GM12878 (cell line): ENCODE measurements at regions not wholly inside any gene's neighbourhood (a gene's known extent, or its start where the extent isn't known, plus 50 kb on each side); places are given as distances from the start of the nearest gene placed in this dataset.

Experiments used
- ATAC-seq: fragments of 200-7000 bp; cut with Tn5 transposase; 3 replicates; pipeline ENCODE4 v1.9.1; 2020; ENCODE audit warnings: mild to moderate bottlenecking, moderate library complexity
- BruUV-seq: library from RNA; stranded (reverse); fragments of 400-500 nt; replicated peaks from 2 replicates; lab custom pipeline; 2021; lab: Mats Ljungman, UMichigan
- CTCF ChIA-PET: fragments of 300-600 bp; sonication (Branson Sonifier 250); formaldehyde crosslinking; extraction: SDS; loops from one replicate; lab custom pipeline; 2021; ENCODE audit warnings: inconsistent platforms; lab: Yijun Ruan, JAX
- POLR2A ChIA-PET: fragments of 350-600 bp; formaldehyde crosslinking; extraction: SDS; loops from one replicate; lab custom pipeline; 2021; ENCODE audit warnings: inconsistent platforms; lab: Charles Lee
- RAD21 ChIA-PET: fragments of 300-600 bp; sonication (Branson Sonifier 250); formaldehyde crosslinking; loops from one replicate; lab custom pipeline; 2023; ENCODE audit warnings: antibody characterized with exemption; ENCODE audit not compliant: unreplicated experiment; lab: Charles Lee
- SMC1A ChIA-PET: fragments of 300-600 bp; sonication (Branson Sonifier 250); formaldehyde crosslinking; loops from one replicate; lab custom pipeline; 2023; ENCODE audit not compliant: unreplicated experiment, uncharacterized antibody; lab: Charles Lee
- DNase-seq: peaks from one replicate; pipeline ENCODE4 v3.0.0-alpha.2; 2011; ENCODE audit warnings: low read depth, low spot score
- FAIRE-seq: peaks from 3 replicates; lab custom pipeline; 2011; peaks lifted over from hg19 to GRCh38; lab: Jason Lieb, UNC
- H2AFZ ChIP-seq: 2 replicates; pipeline ENCODE4 v1.6.0; 2011; ENCODE audit warnings: low read depth, low read length, control low read depth; ENCODE audit not compliant: control insufficient read depth
- H3K27ac ChIP-seq: 2 replicates; pipeline ENCODE4 v1.5.1; 2011; ENCODE audit warnings: control low read depth; ENCODE audit not compliant: control insufficient read depth, insufficient read depth
- H3K27me3 ChIP-seq, 2 experiments: replicated peaks in 1 of 2; 2 replicates each; pipeline versions ENCODE4 v1.6.0 to v1.6.1; 2011; ENCODE audit warnings: low read length in 1 of 2; ENCODE audit not compliant: control insufficient read depth in 2 of 2, insufficient read depth in 2 of 2
- H3K36me3 ChIP-seq, 2 experiments: 2 replicates each; pipeline ENCODE4 v1.5.1; 2011; ENCODE audit warnings: low read length in 1 of 2; ENCODE audit not compliant: control insufficient read depth in 2 of 2, insufficient read depth in 2 of 2
- H3K4me1 ChIP-seq: 2 replicates; pipeline ENCODE4 v1.6.1; 2011; ENCODE audit warnings: mild to moderate bottlenecking, low read length, moderate library complexity, mixed read lengths; ENCODE audit not compliant: control insufficient read depth, insufficient read depth
- H3K4me2 ChIP-seq: 2 replicates; pipeline ENCODE4 v1.6.0; 2011; ENCODE audit warnings: control low read depth; ENCODE audit not compliant: control insufficient read depth, insufficient read depth
- H3K4me3 ChIP-seq: fragments of 200-600 bp; sonication (generic); 2 replicates; pipeline ENCODE4 v1.5.1; 2016
- H3K79me2 ChIP-seq: 2 replicates; pipeline ENCODE4 v1.6.0; 2011; ENCODE audit warnings: low read length; ENCODE audit not compliant: control insufficient read depth, insufficient read depth
- H3K9ac ChIP-seq: 2 replicates; pipeline ENCODE4 v1.8.0; 2011; ENCODE audit warnings: low read length, control low read depth, mixed read lengths; ENCODE audit not compliant: control insufficient read depth, insufficient read depth
- H3K9me3 ChIP-seq: replicated peaks from 3 replicates; pipeline ENCODE4 v1.5.1; 2011; ENCODE audit warnings: mild to moderate bottlenecking, low read length; ENCODE audit not compliant: control insufficient read depth, insufficient read depth
- H4K20me1 ChIP-seq: 2 replicates; pipeline ENCODE4 v1.6.0; 2011; ENCODE audit not compliant: control insufficient read depth, insufficient read depth
- ASH2L ChIP-seq: fragments of 300-600, 200-600 bp; sonication (generic); IDR thresholded peaks from 2 replicates; pipeline ENCODE4 v1.6.1; 2017; ENCODE audit warnings: low read depth, mild to moderate bottlenecking, borderline replicate concordance
- MEF2A ChIP-seq: IDR thresholded peaks from 2 replicates; pipeline ENCODE4 v1.6.1; 2011; ENCODE audit warnings: low read depth, mild to moderate bottlenecking, low read length, moderate library complexity; ENCODE audit not compliant: insufficient read depth
- MTA2 ChIP-seq: fragments of 450-650 bp; IDR thresholded peaks from 2 replicates; pipeline ENCODE4 v1.6.1; 2016; ENCODE audit warnings: low read depth, mild to moderate bottlenecking, moderate library complexity
- MTA3 ChIP-seq: IDR thresholded peaks from 2 replicates; pipeline ENCODE4 v1.6.1; 2012; ENCODE audit warnings: low read length, inconsistent platforms, borderline replicate concordance
- RAD21 ChIP-seq: IDR thresholded peaks from 2 replicates; pipeline ENCODE4 v1.6.1; 2011; ENCODE audit warnings: mild to moderate bottlenecking, low read depth, low read length, moderate library complexity; ENCODE audit not compliant: insufficient read depth
- RFX5 ChIP-seq: IDR thresholded peaks from 2 replicates; pipeline ENCODE4 v1.6.1; 2011; ENCODE audit warnings: low read depth, low read length, improper control_type of control experiment
- SREBF1 ChIP-seq: IDR thresholded peaks from 2 replicates; pipeline ENCODE4 v1.6.1; 2012; ENCODE audit warnings: mild to moderate bottlenecking, low read length
- SUPT20H ChIP-seq: IDR thresholded peaks from 2 replicates; pipeline ENCODE4 v1.6.1; 2011; ENCODE audit warnings: low read depth, mild to moderate bottlenecking, low read length, moderate library complexity, borderline replicate concordance; ENCODE audit not compliant: control insufficient read depth
- TCF7 ChIP-seq: IDR thresholded peaks from 2 replicates; pipeline ENCODE4 v1.6.1; 2014; ENCODE audit warnings: antibody characterized with exemption, borderline replicate concordance
- ZBTB33 ChIP-seq: fragments of 450-650 bp; IDR thresholded peaks from 2 replicates; pipeline ENCODE4 v1.6.1; 2017; ENCODE audit warnings: mild to moderate bottlenecking
- WGBS: methylation state at CpG from one replicate; pipeline ENCODE4 v1.1.6; 2016; ENCODE audit warnings: low lambda C conversion rate; ENCODE audit not compliant: insufficient replicate concordance, insufficient coverage; ENCODE audit errors: missing lambda C conversion rate; 5-methylcytosine and 5-hydroxymethylcytosine counted together
- in situ Hi-C: fragments of 300-500 bp; cut with MboI; formaldehyde crosslinking; loops from 9 replicates; pipeline ENCODE4 v1.14.3; 2018; ENCODE audit warnings: mixed read lengths
- intact Hi-C: fragments of 100-400 bp; cut with micrococcal nuclease; formaldehyde crosslinking; loops from one replicate; pipeline ENCODE4 v1.14.2; 2022; ENCODE audit not compliant: unreplicated experiment
- TF ChIP-seq, protein P1 (sequence below), 3 experiments: IDR thresholded peaks in 2 of 3; conservative IDR thresholded peaks in 1 of 3; 2 replicates each; pipeline ENCODE4 v1.5.1; 2011; ENCODE audit warnings: low read depth in 3 of 3, low read length in 3 of 3, mild to moderate bottlenecking in 3 of 3, control low read depth in 2 of 3, moderate library complexity in 2 of 3, inconsistent platforms in 1 of 3, mixed read lengths in 1 of 3; ENCODE audit not compliant: control insufficient read depth in 2 of 3, insufficient read depth in 1 of 3; ENCODE audit errors: extremely low read depth in 1 of 3
- TF ChIP-seq, protein P2 (sequence below): fragments of 450-650 bp; formaldehyde crosslinking; IDR thresholded peaks from 2 replicates; pipeline ENCODE4 v1.4.0; 2022; ENCODE audit warnings: mild to moderate bottlenecking, moderate library complexity
- TF ChIP-seq, protein P3 (sequence below): fragments of 450-650 bp; IDR thresholded peaks from 2 replicates; pipeline ENCODE4 v1.6.1; 2017; ENCODE audit warnings: mild to moderate bottlenecking, moderate library complexity

- BruUV-seq, result no TSS peak
- Histone ChIP-seq H3K4me2 (no peak overlapping the region), H3K27me3 (no peaks in the 10 kb centered on the region), H2AFZ (no peak overlapping the region), H3K27ac (no peak overlapping the region), H3K9ac (no peak overlapping the region), H3K79me2 (no peaks in the 10 kb centered on the region), H3K36me3 (no peaks in the 10 kb centered on the region), H3K4me1 (no peaks in the 10 kb centered on the region), H4K20me1 (no peaks in the 10 kb centered on the region), H3K4me3 (no peak overlapping the region), H3K9me3 (no peaks in the 10 kb centered on the region)
- no peak for ATAC-seq
- intact Hi-C loops (no loop called here), in situ Hi-C loops (no loop called here)
- 0% methylated on average over 1 of the region's 1 CpG for WGBS
- ChIA-PET RAD21 (no interaction called here), CTCF (no interaction called here), POLR2A (interaction anchor here (0.5 kb wide), 1 partner anchor 1039 kb away, joined by 4 read pairs; no protein-coding TSS in a partner anchor), SMC1A (no interaction called here)
- FAIRE-seq, result no peak
- no peak for DNase-seq
- no peak for TF ChIP-seq RAD21
- TF ChIP-seq RFX5, result no peak
- no peak for TF ChIP-seq SUPT20H
- TF ChIP-seq MTA2, result no peak
- no peak for TF ChIP-seq ASH2L
- TF ChIP-seq SREBF1, result no peak
- no peak for TF ChIP-seq MTA3
- TF ChIP-seq TCF7, result no peak
- TF ChIP-seq, protein P1, sequence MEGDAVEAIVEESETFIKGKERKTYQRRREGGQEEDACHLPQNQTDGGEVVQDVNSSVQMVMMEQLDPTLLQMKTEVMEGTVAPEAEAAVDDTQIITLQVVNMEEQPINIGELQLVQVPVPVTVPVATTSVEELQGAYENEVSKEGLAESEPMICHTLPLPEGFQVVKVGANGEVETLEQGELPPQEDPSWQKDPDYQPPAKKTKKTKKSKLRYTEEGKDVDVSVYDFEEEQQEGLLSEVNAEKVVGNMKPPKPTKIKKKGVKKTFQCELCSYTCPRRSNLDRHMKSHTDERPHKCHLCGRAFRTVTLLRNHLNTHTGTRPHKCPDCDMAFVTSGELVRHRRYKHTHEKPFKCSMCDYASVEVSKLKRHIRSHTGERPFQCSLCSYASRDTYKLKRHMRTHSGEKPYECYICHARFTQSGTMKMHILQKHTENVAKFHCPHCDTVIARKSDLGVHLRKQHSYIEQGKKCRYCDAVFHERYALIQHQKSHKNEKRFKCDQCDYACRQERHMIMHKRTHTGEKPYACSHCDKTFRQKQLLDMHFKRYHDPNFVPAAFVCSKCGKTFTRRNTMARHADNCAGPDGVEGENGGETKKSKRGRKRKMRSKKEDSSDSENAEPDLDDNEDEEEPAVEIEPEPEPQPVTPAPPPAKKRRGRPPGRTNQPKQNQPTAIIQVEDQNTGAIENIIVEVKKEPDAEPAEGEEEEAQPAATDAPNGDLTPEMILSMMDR (IDR thresholded peaks at IDR 0.05 in 2 of 3, conservative IDR thresholded peaks at IDR 0.05 in 1 of 3; ENCODE audit: control insufficient read depth in 2 of 3, extremely low read depth in 1 of 3, insufficient read depth in 1 of 3, low read depth in 3 of 3, low read length in 3 of 3), result no peak
- TF ChIP-seq MEF2A, result no peak
- TF ChIP-seq ZBTB33, result no peak
- TF ChIP-seq, protein P2, sequence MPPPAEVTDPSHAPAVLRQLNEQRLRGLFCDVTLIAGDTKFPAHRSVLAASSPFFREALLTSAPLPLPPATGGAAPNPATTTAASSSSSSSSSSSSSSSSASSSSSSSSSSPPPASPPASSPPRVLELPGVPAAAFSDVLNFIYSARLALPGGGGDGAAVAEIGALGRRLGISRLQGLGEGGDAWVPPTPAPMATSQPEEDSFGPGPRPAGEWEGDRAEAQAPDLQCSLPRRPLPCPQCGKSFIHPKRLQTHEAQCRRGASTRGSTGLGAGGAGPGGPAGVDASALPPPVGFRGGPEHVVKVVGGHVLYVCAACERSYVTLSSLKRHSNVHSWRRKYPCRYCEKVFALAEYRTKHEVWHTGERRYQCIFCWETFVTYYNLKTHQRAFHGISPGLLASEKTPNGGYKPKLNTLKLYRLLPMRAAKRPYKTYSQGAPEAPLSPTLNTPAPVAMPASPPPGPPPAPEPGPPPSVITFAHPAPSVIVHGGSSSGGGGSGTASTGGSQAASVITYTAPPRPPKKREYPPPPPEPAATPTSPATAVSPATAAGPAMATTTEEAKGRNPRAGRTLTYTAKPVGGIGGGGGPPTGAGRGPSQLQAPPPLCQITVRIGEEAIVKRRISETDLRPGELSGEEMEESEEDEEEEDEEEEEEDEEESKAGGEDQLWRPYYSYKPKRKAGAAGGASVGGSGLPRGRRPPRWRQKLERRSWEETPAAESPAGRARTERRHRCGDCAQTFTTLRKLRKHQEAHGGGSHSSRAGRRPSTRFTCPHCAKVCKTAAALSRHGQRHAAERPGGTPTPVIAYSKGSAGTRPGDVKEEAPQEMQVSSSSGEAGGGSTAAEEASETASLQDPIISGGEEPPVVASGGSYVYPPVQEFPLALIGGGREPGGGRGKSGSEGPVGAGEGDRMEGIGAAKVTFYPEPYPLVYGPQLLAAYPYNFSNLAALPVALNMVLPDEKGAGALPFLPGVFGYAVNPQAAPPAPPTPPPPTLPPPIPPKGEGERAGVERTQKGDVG (CRISPR knock-in tag), result no peak
- TF ChIP-seq, protein P3, sequence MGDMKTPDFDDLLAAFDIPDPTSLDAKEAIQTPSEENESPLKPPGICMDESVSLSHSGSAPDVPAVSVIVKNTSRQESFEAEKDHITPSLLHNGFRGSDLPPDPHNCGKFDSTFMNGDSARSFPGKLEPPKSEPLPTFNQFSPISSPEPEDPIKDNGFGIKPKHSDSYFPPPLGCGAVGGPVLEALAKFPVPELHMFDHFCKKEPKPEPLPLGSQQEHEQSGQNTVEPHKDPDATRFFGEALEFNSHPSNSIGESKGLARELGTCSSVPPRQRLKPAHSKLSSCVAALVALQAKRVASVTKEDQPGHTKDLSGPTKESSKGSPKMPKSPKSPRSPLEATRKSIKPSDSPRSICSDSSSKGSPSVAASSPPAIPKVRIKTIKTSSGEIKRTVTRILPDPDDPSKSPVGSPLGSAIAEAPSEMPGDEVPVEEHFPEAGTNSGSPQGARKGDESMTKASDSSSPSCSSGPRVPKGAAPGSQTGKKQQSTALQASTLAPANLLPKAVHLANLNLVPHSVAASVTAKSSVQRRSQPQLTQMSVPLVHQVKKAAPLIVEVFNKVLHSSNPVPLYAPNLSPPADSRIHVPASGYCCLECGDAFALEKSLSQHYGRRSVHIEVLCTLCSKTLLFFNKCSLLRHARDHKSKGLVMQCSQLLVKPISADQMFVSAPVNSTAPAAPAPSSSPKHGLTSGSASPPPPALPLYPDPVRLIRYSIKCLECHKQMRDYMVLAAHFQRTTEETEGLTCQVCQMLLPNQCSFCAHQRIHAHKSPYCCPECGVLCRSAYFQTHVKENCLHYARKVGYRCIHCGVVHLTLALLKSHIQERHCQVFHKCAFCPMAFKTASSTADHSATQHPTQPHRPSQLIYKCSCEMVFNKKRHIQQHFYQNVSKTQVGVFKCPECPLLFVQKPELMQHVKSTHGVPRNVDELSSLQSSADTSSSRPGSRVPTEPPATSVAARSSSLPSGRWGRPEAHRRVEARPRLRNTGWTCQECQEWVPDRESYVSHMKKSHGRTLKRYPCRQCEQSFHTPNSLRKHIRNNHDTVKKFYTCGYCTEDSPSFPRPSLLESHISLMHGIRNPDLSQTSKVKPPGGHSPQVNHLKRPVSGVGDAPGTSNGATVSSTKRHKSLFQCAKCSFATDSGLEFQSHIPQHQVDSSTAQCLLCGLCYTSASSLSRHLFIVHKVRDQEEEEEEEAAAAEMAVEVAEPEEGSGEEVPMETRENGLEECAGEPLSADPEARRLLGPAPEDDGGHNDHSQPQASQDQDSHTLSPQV, result no peak
Observed at GRCh38 chr3:22537560-22537959, 665.6 kb upstream of the UBE2E2 start.
